ENCODE measurements at regions not wholly inside any gene's neighbourhood (a gene's known extent, or its start where the extent isn't known, plus 50 kb on each side); places are given as distances from the start of the nearest gene placed in this dataset.
A peak's percentile ranks its signal among the peaks of the same experiment; 100 is the strongest.

DNA sequence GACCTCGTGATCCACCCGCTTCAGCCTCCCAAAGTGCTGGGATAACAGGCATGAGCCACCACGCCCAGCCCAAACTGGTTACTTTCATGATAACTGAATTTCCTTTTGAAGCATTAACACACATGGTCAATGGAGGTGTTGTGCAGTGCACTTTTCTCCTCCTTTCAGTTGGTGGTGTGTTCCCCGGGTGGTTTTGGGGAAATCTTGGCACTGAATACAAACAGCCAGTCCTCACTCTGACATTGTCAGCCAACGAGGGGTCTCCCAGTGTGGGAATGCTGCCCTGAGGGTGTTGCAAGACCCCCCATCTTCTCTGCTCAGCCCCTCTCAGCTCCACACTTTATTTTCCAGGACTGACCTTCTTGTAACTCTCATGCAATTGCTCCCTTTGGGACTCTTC lies 70.5 kb downstream of the SOX9 start (continued):
- TF ChIP-seq, protein P1, sequence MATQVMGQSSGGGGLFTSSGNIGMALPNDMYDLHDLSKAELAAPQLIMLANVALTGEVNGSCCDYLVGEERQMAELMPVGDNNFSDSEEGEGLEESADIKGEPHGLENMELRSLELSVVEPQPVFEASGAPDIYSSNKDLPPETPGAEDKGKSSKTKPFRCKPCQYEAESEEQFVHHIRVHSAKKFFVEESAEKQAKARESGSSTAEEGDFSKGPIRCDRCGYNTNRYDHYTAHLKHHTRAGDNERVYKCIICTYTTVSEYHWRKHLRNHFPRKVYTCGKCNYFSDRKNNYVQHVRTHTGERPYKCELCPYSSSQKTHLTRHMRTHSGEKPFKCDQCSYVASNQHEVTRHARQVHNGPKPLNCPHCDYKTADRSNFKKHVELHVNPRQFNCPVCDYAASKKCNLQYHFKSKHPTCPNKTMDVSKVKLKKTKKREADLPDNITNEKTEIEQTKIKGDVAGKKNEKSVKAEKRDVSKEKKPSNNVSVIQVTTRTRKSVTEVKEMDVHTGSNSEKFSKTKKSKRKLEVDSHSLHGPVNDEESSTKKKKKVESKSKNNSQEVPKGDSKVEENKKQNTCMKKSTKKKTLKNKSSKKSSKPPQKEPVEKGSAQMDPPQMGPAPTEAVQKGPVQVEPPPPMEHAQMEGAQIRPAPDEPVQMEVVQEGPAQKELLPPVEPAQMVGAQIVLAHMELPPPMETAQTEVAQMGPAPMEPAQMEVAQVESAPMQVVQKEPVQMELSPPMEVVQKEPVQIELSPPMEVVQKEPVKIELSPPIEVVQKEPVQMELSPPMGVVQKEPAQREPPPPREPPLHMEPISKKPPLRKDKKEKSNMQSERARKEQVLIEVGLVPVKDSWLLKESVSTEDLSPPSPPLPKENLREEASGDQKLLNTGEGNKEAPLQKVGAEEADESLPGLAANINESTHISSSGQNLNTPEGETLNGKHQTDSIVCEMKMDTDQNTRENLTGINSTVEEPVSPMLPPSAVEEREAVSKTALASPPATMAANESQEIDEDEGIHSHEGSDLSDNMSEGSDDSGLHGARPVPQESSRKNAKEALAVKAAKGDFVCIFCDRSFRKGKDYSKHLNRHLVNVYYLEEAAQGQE (IDR thresholded peaks at IDR 0.05): no peak

DNA sequence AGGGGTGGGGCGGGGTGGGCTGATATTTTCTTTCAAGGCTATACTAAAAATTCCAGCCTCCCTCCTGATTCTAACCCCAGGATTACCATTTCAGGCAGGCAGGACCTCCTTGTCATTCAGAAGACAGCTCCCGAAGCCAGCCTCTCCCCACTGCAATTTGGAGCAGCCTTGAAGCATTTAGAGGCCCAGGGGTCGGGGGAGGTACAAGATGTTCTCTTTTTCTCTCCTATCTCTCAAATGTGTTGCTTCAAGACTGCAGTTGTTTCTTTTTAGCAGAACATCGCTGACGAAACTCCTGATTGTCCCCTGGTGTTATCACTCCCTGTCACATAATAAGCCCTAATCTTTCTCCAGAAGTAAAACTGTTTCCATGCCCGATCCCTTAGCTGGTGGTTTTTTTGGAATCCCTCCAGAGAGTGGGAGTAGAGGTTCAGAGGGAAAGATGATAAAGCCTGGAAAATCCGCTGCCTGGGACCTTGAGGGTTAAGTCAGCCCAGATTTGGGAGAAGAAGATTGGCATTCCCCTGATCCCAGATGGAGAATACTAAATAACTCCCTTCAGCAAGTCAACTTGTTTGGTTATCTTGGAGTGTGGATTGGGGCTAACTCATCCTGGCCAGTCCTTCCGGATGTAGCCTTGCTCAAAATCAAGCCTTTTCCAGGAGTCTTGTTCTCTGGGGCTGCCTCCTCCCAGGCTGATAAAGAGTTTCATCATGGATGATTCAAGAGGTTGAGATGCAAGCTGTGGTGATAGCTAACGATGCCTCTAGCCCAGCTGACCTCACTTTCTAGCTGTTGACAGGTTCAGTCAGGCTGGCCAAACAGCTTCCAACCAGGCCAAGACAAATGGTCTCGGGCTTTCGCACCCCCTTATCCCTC lies 71.3 kb downstream of the SOX9 start:
- ATAC-seq (peak; percentile 63 to 67; a peak in 5 of 6 replicates), DNase-seq (ENCODE audit: low read depth in 1 of 2, low spot score in 1 of 2) (peak in 1 of 2 experiments; percentile 18), FAIRE-seq (no peak)
- Histone ChIP-seq H3K9me3 (no peaks in the 10 kb centered on the region; the same call in 2 of the 3 replicates), H3K4me2 (no peak overlapping the region), H3K4me1 (0 out of 3 replicates have a peak, but pooled peaks cover 3% of the 10 kb centered on the region), H3K4me3 (no peak overlapping the region), H3K27ac (no peak overlapping the region)
- 77% methylated on average over 11 of the region's 11 CpGs for WGBS (ENCODE audit: missing lambda C conversion rate)
- ChIA-PET CTCF (no interaction called here), POLR2A (no interaction called here)
- TF ChIP-seq SREBF2 (IDR thresholded peaks at IDR 0.05) (no peak), ZSCAN20 (CRISPR knock-in tag; IDR thresholded peaks at IDR 0.05) (no peak), JUN (IDR thresholded peaks at IDR 0.05) (no peak), HEYL (CRISPR knock-in tag; IDR thresholded peaks at IDR 0.05) (no peak), TP53 (CRISPR knock-in tag; IDR thresholded peaks at IDR 0.05) (no peak)

DNA sequence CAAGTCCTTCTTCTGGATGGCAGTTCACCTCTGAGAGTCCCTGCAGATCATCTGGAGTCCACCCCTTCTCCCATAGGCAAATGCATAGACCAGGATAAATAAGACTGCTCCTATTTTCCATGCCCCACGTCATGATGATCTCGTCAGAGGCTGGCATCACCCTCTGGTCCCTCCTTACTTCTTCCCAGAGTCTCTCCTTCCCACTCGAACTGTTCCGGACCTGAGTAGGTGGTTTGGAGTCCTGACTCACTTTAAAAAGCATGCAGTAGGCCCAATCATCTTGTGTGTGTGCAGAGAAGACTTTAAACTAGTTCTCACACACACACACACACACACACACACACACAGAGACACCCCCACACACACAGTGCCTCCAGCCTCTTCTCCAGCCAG lies 72.0 kb downstream of the SOX9 start:
- Histone ChIP-seq H3K4me1 (0 out of 3 replicates have a peak, but pooled peaks cover 3% of the 10 kb centered on the region), H3K27ac (no peak overlapping the region), H3K9me3 (no peaks in the 10 kb centered on the region; the same call in 2 of the 3 replicates), H3K4me2 (no peak overlapping the region), H3K4me3 (no peak overlapping the region)
- WGBS (ENCODE audit: missing lambda C conversion rate): 83% methylated on average over 4 of the region's 4 CpGs
- ChIA-PET POLR2A (no interaction called here), CTCF (no interaction called here)
- FAIRE-seq (no peak), ATAC-seq (peak in 1 of 2 experiments; percentile 30; a peak in 2 of 6 replicates), DNase-seq (ENCODE audit: low read depth in 1 of 2, low spot score in 1 of 2) (no peak)
- TF ChIP-seq RFX5 (IDR thresholded peaks at IDR 0.05): no peak
- TF ChIP-seq, protein P2, sequence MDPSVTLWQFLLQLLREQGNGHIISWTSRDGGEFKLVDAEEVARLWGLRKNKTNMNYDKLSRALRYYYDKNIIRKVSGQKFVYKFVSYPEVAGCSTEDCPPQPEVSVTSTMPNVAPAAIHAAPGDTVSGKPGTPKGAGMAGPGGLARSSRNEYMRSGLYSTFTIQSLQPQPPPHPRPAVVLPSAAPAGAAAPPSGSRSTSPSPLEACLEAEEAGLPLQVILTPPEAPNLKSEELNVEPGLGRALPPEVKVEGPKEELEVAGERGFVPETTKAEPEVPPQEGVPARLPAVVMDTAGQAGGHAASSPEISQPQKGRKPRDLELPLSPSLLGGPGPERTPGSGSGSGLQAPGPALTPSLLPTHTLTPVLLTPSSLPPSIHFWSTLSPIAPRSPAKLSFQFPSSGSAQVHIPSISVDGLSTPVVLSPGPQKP (IDR thresholded peaks at IDR 0.05; ENCODE audit: low read depth, low read length): no peak
- TF ChIP-seq RARB (CRISPR knock-in tag; IDR thresholded peaks at IDR 0.05): no peak
- no peak for TF ChIP-seq MYC (IDR thresholded peaks at IDR 0.05; ENCODE audit: borderline replicate concordance, low read length)
- no peak for TF ChIP-seq NR3C1 (IDR thresholded peaks at IDR 0.05)

DNA sequence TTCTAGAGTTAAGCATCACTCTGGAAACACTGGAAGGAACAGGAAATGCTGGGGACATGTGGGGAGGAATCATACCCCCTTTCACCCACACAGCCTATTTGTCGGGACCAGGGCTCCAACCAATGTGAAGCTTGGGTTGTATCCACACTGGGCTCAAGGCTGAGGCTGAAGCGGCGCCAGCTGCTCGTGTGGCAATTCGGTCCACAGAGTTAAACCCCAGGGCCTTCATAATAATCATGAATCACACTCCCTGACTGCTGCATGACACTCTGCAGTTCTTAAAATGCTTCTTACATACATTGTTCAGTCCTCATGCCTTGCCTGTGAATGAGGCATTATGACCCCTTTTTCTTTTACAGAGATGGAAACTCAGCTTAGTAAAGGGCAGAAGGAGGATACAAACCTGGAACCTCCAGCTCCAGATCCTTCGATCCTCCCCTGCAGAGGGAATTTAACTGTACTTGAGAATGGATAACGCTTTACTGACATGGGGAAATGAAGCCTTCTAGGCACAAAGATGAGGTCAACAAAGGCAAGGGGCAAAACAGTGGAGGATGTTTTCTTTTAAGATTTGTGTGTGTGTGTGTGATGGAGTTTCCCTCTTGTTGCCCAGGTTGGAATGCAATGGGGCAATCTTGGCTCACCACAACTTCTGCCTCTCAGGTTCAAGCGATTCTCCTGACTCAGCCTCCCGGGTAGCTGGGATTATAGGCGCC lies 72.7 kb downstream of the SOX9 start:
- CTCF ChIA-PET: no interaction called here
- Histone ChIP-seq H3K27ac (no peak overlapping the region), H3K4me3 (no peak overlapping the region), H3K4me1 (0 out of 3 replicates have a peak, but pooled peaks cover 3% of the 10 kb centered on the region), H3K9me3 (no peaks in the 10 kb centered on the region; the same call in 2 of the 3 replicates), H3K4me2 (no peak overlapping the region)
- WGBS (ENCODE audit: missing lambda C conversion rate): 89% methylated on average over 10 of the region's 10 CpGs
- ATAC-seq: no peak
- no peak for DNase-seq (ENCODE audit: low read depth in 1 of 2, low spot score in 1 of 2)
- POLR2A ChIA-PET: no interaction called here
- no peak for FAIRE-seq
- TF ChIP-seq PHF8 (IDR thresholded peaks at IDR 0.05; ENCODE audit: borderline replicate concordance, low read depth) (no peak), JUNB (IDR thresholded peaks at IDR 0.05) (no peak), EHF (CRISPR knock-in tag; IDR thresholded peaks at IDR 0.05) (no peak), SREBF2 (IDR thresholded peaks at IDR 0.05) (no peak), HEYL (CRISPR knock-in tag; IDR thresholded peaks at IDR 0.05) (no peak), HOXB5 (CRISPR knock-in tag; IDR thresholded peaks at IDR 0.05) (no peak), RAD21 (conservative IDR thresholded peaks at IDR 0.05 in 1 of 2, IDR thresholded peaks at IDR 0.05 in 1 of 2) (no peak), POLR2A (IDR thresholded peaks at IDR 0.05; ENCODE audit: low read length) (no peak)
- TF ChIP-seq, protein P2 (IDR thresholded peaks at IDR 0.05; ENCODE audit: low read depth, low read length): no peak
- TF ChIP-seq, protein P3, sequence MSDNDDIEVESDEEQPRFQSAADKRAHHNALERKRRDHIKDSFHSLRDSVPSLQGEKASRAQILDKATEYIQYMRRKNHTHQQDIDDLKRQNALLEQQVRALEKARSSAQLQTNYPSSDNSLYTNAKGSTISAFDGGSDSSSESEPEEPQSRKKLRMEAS (IDR thresholded peaks at IDR 0.05): no peak
- TF ChIP-seq, protein P4, sequence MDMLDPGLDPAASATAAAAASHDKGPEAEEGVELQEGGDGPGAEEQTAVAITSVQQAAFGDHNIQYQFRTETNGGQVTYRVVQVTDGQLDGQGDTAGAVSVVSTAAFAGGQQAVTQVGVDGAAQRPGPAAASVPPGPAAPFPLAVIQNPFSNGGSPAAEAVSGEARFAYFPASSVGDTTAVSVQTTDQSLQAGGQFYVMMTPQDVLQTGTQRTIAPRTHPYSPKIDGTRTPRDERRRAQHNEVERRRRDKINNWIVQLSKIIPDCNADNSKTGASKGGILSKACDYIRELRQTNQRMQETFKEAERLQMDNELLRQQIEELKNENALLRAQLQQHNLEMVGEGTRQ (IDR thresholded peaks at IDR 0.05): no peak
- TF ChIP-seq, protein P5, sequence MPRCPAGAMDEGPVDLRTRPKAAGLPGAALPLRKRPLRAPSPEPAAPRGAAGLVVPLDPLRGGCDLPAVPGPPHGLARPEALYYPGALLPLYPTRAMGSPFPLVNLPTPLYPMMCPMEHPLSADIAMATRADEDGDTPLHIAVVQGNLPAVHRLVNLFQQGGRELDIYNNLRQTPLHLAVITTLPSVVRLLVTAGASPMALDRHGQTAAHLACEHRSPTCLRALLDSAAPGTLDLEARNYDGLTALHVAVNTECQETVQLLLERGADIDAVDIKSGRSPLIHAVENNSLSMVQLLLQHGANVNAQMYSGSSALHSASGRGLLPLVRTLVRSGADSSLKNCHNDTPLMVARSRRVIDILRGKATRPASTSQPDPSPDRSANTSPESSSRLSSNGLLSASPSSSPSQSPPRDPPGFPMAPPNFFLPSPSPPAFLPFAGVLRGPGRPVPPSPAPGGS (IDR thresholded peaks at IDR 0.05): no peak
- TF ChIP-seq, protein P6, sequence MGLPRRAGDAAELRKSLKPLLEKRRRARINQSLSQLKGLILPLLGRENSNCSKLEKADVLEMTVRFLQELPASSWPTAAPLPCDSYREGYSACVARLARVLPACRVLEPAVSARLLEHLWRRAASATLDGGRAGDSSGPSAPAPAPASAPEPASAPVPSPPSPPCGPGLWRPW (IDR thresholded peaks at IDR 0.05): no peak
